ENCODE measurements at regions not wholly inside any gene's neighbourhood (a gene's known extent, or its start where the extent isn't known, plus 50 kb on each side); places are given as distances from the start of the nearest gene placed in this dataset.

DNA sequence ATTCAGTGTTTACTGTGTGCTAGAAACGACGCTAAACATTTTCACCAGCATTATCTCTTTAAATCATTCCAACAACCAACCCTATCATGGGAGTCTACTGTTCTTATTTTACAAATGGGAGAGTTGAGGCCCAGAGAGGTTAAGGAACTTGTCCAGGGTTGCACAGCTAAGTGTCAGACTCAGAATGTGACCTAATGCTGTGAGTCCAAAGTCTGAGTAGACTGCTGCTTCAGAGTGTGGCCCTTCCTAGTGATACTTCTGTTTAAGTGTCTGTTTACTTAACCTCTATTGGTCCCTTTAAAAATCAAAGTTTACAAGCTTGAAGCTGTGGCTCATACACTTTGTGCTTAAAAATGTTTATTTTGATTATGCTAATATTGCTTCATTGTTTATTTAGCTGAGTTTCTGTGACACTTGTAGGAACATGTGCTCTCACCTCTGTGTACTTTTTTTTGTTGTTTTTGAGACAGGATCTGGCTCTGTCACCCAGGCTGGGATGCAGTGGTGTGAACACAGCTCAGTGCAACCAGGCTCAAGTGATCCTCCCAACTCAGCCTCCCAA lies 84.4 kb upstream of the SYPL1 start:
- DNase-seq: no peak

DNA sequence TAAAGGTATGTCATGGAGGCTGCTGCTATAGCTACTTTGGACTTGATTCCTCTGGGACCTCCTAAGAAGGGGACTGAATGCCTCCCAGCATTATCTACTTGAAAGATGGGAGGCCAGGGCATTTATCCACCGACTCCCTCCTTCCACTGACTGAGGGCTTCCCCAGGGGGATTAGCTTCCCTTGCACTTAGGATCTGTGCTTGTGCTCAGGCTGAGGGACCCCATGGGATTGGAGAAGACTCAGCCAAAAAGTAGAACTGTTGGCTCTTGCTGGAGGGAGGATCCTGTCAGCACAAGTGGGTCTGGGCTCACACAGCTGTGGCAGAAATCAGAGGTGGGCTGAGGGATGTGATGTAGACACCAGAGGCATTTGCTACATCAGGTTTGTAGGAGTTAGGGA lies 81.5 kb upstream of the SYPL1 start:
- no peak for DNase-seq

DNA sequence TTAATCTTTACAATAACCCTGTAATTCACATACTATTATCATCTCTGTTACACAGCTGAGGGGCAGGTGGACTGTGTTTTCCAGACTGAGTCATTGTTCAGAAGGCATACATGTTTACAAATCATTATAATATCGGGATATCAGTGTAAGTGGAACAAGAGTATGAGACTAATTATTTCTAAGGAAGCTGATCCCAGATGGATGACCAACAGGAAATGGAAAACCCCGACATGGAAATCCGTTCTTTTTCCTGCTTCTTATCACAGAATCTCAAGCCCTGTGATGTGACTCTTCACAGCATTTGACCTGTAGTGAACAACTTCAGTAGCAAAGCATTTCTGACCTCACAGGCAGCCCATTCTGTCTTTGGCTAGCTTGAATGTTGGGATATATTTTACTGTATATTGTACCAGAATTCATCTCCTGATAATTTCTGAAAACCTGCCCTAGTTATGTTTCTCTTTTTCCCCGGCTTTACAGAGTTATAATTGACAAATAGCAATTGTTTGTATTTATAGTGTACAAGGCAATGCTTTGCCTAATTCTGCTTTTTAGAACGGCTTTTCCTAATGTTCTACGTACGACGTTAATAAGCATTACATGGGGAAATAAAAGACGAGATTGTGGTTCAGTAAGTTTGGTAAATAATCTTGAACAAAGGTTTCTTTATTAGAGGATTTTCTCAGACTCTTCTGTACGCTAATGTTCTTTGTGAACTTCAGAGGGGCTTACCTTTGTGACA lies 78.6 kb upstream of the SYPL1 start:
- no peak for DNase-seq

DNA sequence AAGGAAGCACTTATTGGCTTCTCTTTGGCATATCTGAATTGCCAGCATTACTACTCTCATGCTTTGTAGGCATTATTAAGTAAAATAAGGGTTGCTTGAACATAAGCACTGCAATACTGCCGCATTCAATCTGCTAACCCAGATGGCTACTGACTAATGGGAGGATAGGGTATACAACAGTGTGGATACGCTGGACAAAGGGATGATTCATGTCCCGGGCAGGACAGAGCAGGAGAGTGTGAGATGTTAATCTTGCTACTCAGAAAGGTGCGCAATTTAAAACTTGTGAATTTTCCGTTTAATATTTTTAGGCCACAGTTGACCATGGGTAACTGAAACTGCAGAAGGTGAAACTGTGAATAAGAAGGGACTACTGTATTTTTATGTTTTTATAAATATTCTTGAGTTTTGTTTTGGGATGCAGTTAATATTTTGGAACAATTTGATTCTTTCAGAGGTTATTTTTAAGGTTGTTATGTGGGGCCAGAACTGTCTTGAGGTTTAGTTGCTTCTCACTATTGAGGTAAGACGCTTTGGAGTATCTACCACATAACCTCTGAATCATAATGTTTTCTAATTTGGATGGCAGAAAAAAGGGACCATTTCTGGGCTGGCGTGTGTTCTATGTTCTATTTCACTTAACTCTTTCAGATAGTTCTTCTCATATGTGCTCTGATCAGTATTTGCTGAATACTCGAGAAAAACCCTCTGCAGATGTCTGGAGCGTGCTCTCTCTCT lies 75.7 kb upstream of the SYPL1 start:
- no peak for DNase-seq

DNA sequence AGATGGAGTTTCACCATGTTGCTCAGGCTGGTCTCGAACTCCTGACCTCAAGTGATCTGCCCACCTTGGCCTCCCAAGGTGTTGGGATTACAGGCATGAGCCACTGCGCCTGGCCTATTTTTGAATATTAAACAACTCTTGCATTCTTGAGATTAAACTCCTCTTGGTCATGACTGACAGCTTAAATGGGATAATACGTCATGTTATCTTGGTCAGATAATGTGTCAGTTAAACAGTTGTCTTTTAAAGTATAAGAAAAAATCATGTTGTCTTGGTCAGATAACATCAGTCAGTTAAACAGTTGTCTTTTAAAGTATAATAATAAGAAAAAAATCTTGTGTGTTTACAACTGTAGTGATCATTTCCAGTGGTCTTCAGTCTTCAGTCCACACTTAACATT lies 73.6 kb upstream of the SYPL1 start:
- no peak for DNase-seq

DNA sequence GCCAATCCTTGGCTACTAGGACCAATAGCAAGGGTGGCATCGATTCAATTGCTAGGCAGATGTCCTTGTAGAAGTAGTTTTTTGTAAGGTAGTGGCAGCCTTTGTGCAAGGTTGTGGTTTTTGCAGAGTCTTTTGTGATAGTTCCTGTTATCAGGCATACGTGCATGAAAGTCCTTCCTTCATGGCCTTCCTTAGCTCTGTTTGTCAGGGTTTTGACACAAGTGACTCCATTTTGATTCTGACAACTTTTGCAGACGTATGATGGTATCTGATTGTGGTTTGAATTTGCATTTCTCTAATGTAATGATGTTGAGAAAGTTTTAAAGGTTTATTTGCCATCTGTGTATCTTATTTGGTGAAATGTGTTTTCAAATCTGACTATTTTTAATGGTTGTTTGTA lies 71.8 kb upstream of the SYPL1 start:
- no peak for DNase-seq

DNA sequence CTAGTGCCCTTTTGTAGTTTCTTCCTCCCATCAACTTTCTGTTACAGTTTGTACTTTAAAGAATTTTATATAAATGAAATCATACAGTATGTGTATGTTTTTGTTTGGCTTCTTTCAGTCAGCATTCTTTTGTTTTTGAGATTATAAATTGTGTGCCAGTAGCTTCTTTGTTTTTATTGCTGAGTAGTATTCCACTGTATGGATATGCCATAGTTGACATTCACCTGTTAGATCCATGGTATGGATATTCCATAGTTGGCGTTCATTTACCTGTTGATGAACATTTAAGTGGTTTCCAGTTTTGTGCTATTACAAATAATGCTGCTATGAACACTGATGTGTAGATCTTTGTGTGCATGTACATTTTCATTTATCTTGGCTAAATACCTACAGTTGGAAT lies 70.8 kb upstream of the SYPL1 start:
- DNase-seq: no peak

DNA sequence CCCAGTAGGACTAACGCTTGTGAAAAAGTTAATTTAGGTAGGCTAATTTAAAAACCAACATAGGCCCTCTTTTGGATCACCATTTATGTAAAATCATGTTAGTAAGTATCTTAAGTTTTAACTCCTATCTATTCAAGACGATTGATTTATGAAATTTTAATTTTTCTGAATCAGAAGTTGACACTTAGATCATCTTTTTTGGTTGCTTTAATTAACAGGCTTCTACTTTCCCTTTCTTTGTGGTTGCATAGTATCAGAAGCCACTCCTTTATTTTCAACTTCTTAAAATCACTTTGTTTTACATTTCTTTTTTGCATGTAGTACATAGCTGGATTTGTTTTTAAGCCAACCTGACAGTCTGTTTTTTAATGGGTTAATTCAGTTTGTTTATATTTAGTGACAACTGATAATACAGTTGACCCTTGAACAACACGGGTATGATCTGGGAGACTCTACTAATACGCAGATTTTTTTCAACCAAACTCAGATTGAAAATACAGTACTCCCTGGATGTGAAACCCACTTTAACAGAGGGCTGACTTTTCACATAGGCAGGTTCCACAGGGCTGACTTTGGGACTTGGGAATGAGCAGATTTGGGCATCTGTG lies 69.7 kb upstream of the SYPL1 start:
- DNase-seq: no peak

DNA sequence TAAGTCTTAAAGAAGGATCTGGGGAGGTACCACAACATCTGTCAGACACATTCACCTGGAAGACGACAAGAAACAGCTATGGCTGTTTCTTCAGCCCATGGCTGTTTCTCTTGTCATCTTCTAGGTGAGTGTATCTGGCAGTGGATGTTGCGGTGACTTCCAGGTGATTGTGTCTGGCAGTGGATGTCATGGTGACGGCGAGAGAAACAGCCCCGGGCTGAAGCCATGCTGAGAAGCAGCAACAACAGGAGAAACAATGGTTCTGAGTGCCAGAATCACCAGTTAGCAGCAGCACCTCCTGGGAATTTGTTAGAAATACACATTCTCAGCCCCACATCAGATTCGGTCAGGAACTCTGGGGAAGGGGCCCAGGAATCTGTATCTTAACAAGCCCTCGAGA lies 68.6 kb upstream of the SYPL1 start:
- no peak for DNase-seq

DNA sequence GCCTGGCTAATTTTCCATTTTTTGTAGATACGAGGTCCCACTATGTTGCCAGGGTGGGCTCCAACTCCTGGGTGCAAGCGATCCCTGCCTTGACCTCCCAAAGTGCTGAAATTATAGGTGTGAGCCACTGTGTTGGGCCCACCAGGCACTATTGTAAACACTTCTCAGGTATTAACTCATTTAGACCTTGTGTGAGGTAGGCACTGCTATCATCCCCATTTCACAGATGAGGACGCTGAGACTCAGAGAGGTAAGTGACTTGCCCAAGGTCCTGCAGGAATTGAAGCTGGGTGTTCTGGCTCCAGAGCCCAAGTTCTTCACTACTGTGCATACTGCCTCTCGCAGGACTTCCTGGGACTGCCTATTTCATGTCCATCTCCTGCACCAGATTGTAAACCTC lies 67.1 kb upstream of the SYPL1 start:
- DNase-seq: no peak

DNA sequence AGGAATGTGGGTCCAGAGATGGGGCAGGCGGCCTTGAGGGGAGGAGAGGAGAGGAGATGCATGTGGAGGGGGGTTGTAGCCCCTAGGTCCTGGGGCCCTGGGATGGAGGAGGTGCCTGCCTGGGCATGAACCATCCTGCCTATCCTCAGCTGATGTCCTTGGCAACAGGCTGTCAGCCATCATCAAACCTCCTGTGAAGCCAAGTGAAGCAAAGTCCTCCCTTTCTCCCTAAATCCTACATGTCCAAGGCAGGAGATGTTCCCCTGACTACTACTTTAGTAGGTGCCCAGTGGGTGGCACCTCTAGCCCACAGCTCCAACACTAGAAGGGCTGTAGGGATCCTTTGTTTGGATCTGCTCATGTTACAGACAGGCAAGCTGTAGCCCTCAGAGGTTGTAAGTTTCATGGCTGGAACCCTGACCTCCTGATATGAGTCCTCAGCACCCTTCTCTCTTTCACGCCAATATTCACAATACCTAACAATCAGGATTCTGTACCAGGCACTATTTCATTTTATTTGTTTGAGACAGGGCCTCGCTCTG lies 66.6 kb upstream of the SYPL1 start:
- peak; percentile 16 for DNase-seq

DNA sequence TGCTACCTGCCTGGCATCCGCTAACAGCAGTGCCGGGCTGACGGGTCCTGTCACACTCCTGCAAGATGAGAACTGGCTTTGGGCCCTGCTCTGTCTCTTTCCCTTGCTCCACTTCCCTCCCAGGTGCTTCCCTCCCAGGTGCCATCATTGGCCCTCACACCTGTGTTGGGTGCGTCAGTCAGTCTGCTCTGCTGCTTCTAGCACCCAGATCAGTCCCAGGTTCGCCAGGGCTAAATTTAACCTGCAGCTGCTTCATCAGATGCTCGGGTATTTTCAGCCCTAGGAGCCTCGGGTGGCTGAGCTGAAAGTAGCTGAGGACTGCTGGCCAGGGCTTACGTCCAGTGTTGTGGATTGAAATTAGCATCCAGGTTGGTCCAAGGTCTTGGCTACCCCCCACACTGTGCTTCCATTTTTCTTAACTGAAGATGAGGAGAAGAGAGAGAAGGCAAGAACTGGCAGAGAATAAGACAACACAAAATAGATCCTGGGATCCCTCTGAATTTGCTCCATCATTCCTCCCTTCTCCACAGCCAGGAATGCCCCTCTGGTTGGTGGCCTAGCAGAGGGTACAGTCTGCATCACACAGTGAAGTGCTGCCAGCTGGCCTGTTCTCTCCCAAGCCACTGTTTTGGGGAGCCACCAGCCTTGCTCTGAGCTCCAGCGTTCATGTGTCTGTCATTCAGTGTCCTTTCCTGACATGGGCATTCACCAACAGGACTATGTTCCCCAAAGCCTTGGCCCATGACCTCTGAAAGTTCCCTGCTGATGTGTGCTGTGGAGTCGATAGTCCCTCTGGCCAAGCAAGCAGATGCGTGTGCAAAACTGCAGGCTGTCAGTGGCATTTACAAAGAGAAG lies 65.9 kb upstream of the SYPL1 start:
- no peak for DNase-seq

DNA sequence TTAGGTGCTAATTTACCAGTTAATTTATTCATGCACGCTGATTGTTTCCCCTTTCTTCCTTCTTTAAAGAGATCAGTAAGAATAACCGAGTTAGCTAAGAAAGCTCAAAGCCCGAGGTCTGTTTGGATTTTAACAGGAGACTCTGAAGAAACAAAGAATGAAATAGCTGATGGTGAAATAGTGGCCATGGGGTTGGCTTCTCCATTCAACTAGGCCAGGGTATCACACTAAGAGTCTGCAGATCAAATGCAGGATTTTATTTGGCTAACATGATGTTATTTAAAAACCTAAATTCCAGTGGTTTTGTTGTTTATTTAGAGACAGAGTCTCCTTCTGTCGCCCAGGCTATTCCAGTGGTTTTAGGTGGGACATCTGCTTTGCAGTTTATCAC lies 65.2 kb upstream of the SYPL1 start:
- DNase-seq: no peak

DNA sequence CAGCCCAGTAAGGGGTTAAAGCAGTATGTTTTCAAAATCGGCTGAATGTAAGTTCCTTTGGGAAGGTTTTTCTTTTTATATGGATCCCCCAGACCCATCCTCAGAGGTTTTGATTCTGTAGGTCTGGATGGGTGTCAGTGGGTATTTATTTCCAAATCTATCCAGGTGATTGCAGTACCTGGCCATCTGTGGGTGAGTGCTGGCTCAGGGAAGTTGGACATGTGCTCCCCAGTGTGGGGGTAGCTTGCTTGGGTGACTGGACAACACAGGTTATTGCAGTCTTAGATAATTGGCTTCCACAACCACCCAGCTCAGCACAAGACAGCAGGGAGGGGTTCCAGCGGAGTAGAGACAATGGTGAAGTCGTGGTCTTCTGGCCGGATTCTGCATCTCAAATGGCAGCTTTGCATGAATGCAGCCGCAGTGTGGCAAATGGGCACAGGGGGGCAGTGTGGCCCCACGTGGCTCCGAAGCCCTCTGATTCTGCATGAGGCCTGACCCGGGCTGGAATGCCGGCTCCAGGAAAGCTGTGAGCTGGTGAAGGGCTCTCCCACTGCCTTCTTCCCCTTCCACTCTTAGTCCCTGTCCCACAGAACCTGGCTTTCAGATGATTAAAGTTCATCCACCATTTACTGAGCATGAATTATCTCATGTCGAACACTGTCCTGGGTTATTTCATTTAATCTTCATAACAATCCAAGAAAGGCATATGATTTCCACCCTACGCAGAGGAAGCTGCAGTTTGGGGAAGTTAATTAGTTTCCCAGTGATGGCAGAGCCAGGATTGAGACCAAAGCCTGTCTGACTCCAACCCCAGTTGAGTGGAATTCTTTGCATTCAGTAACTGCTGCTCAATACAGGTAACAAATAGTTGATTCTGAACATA lies 64.5 kb upstream of the SYPL1 start:
- peak; percentile 74 for DNase-seq

DNA sequence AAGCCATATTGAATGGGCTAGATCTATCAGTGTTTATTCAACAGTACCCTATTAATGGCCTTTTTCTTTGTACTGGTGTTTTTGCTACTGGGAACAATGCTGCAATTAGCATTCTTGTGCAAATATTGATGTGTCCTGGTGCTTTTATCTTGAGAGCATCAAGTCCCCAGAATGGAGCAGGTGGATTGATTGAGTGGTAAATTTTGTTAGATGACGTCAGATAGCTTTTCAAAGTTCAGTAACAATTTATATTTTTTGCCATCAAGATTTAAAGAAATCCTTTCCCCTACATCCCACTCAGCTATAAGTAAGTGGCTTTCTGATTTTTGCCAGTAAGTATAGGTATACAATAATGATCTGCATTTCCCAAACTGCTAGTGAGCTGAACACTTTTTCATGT lies 63.4 kb upstream of the SYPL1 start:
- DNase-seq: no peak

DNA sequence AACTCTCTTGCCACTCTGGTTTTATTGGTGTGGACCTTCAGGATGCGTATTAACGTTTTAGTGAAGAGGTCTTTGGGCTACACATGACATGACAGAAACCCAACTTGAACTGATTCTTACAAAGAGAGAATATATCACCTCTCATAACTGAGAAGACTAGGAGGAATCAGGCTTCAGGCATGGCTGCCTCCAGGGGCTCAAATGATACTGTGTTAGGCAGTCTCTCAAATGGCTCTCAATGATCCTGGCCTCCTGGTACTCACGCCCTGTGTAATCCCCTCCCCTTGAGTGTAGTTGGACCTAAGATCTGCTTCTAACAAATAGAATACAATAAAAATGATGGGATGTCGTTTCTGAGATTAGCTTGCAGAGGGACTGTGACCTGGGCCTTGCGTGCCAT lies 58.5 kb upstream of the SYPL1 start:
- no peak for DNase-seq

DNA sequence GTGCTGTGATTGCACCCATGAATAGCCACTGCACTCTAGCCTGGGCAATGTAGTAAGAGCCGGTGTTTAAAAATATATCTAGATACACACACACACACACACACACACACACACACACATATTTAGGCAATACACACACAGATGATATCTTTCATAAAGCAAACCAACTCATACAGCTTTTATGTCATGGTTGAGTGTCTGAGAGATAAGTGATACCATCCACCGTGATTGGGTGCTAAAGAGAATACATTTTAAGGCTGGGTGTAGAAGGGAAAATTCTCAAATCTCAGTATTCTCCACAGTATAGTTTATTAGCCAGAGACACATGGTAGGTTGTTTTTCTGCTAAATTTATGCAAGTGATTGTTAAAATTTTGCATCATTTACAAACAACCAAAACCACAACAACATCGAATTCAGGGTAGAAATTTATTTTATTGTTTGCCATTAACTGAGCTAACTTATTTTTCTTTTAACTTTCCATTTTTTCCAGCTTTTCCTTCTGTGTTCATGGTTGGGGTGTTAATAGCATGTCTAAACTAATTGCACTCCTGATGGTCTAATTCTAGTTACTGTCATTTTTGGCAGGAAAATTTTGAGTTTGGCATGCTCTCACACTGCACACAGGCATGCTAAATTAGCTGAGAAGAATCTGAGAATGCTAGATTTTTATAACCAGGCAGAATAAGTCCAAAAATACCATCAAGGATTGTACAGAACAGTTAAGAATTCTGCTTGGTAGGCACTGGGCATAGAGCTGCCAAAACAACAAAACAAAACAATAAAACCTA lies 57.9 kb upstream of the SYPL1 start:
- DNase-seq: no peak

DNA sequence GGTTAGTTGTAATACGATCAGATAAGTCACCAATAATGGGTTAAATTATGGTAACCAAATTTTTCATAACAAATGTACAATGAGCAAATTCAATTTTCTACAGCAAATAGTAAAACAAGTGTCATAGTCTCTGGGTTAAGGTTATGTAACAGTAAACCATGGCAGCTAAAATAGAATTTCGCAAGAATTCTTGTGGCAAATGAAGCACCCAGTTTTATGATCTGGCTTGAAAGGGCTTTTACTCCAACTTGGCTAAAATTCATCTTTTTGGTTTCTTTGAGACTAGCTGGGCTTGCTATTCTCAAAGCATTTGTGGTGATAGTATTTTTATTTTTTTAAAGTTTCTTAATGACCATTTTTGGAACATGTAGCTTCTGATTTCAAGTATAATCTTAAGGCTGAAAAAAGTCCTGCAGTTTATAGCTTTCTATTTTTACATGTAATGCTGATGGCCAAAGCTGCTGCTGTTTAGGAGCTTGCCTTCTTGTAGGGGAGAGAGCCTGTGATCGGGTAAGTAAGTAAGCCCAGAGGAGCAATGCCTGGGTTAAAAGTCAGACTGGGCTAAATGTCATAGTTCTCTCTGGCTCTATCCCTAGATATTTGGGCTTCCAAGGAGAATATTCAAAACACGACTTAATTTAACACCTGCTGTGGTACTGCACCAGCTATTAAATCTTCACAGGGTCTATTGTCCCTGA lies 55.5 kb upstream of the SYPL1 start:
- no peak for DNase-seq

DNA sequence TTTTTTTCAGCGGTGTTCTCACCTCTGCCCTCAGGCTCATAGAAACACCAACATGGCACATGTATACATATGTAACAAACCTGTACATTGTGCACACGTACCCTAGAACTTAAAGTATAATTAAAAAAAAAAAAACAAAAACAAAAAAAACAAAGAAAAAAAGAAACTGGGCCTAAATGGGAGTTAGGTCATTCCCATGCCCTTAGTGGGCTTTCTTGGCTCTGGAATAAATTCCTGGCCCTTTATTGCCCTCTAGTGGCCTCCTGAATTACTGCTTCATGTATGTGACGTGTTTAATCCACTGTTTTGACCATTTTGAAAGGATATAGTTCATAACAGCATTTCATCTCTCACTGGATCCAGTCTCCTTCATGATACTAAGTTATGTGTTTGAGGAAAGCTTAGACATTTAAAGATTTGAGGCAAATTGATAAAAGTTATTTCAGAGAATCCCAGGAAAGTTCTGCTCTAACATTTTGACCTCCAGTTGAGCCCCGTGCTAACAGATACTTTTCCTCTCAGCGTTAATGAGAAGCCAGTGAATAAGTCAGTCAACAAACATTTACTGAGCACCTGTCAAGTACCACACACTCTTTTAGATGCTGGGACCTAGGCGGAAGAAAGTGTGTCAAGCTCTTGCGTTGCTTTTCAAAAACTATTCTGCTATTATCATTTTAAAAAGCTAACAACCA lies 54.7 kb upstream of the SYPL1 start:
- peak; percentile 61 for DNase-seq

DNA sequence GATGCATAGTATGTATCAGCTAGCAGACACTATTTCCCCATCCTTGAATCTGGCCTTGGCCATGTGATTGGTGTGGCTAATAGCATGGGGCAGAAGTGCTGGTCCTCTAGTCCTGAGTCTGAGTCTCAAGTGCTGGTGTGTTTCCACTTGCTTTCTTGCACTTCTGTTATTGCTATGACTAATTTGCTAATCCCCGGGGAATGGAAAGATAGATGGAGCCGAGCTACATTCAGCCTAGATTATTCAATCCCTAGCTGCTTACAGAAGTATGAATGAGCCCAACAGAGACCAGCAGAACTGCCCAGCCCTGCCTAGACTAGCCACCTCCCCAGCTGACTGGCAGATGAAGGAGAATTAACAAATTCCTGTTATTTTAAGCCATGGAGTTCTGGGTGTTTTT lies 53.2 kb upstream of the SYPL1 start:
- no peak for DNase-seq
